ENCODE measurements at regions not wholly inside any gene's neighbourhood (a gene's known extent, or its start where the extent isn't known, plus 50 kb on each side); places are given as distances from the start of the nearest gene placed in this dataset.

GRCh38 chr2:224264259-224264658 is 137.6 kb downstream of the FAM124B start:
- 31% methylated on average over 4 of the region's 4 CpGs for WGBS (ENCODE audit: low lambda C conversion rate, missing lambda C conversion rate)
- Histone ChIP-seq H3K36me3 (replicated peaks; ENCODE audit: insufficient read depth, low read depth) (no peaks in the 10 kb centered on the region), H3K4me1 (ENCODE audit: insufficient read depth) (peaks cover 25% of the 10 kb centered on the region), H3K9me2 (replicated peaks; ENCODE audit: insufficient read depth) (no peaks in the 10 kb centered on the region), H3K27ac (peak overlapping the region; percentile 32), H3K79me2 (no peaks in the 10 kb centered on the region), H3K9me3 (ENCODE audit: low read depth) (no peaks in the 10 kb centered on the region), H3K27me3 (no peaks in the 10 kb centered on the region), H4K20me1 (ENCODE audit: insufficient read depth, poor library complexity, severe bottlenecking) (no peaks in the 10 kb centered on the region), H3K4me2 (no peak overlapping the region), H2AFZ (no peak overlapping the region), H3K4me3 (no peak overlapping the region)
- no peak for TF ChIP-seq CTCF (IDR thresholded peaks at IDR 0.05; ENCODE audit: poor library complexity)
- no peak for TF ChIP-seq EZH2phosphoT487 (IDR thresholded peaks at IDR 0.05; ENCODE audit: low read depth, severe bottlenecking, unreplicated experiment)
- TF ChIP-seq EZH2 (IDR thresholded peaks at IDR 0.05; ENCODE audit: borderline replicate concordance): no peak
- no peak for DNase-seq (ENCODE audit: low spot score)

DNA sequence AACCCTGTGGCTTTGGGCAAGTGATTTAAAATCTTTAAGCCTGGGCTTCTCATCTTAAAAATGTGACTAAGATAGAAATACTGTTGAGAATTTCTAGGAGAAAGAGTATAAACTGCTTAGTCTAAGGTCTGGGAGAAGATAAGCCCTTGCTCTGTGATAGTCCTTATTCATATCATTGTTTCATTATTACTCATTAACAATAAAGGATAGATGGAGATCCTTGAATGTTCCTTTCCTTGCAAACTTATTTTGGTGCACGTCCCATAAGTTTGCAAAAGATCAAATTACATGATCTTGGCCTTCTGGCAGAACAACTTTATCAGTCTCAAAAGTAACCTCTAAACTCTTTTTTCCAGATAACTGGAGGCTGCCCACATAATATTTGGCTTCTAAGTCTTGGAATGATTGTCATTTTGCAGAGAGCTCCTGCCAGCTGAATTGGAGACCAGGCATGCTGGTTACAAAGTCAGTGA is 138.3 kb downstream of the FAM124B start:
- no peak for DNase-seq (ENCODE audit: low spot score)
- no peak overlapping the region for H3K4me3 ChIP-seq
- no peaks in the 10 kb centered on the region for H3K9me3 ChIP-seq (ENCODE audit: low read depth)
- no peak overlapping the region for H3K4me2 ChIP-seq
- H3K36me3 ChIP-seq (replicated peaks; ENCODE audit: insufficient read depth, low read depth): no peaks in the 10 kb centered on the region
- 13% methylated on average over 1 of the region's 1 CpG for WGBS (ENCODE audit: low lambda C conversion rate, missing lambda C conversion rate)
- H3K27ac ChIP-seq: peak overlapping the region; percentile 75
- H3K9me2 ChIP-seq (replicated peaks; ENCODE audit: insufficient read depth): no peaks in the 10 kb centered on the region
- H3K4me1 ChIP-seq (ENCODE audit: insufficient read depth): peaks cover 25% of the 10 kb centered on the region
- TF ChIP-seq EZH2phosphoT487 (IDR thresholded peaks at IDR 0.05; ENCODE audit: low read depth, severe bottlenecking, unreplicated experiment) (no peak), EZH2 (IDR thresholded peaks at IDR 0.05; ENCODE audit: borderline replicate concordance) (no peak), CTCF (IDR thresholded peaks at IDR 0.05; ENCODE audit: poor library complexity) (no peak)
- H4K20me1 ChIP-seq (ENCODE audit: insufficient read depth, poor library complexity, severe bottlenecking): no peaks in the 10 kb centered on the region
- H2AFZ ChIP-seq: no peak overlapping the region
- H3K27me3 ChIP-seq: no peaks in the 10 kb centered on the region
- no peaks in the 10 kb centered on the region for H3K79me2 ChIP-seq

DNA sequence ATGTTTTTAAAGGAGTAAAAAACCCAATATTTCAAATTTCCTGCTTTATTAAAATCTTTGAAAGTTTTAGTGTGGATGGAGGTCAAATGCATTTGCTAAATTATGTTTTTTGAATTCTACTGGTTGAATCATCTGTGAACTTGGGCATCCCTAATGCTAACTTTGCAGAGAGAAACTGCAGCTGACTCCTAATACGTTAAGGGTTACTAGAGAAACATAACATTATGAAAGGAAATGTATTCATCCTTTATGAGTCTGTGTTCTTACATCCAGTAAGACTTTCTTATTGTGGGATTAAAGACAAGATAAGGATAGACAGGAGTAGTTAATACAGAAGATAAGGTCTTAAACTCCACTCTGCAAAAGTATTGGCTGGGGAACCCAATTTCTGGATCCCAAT is 140.6 kb downstream of the FAM124B start:
- Histone ChIP-seq H3K36me3 (replicated peaks; ENCODE audit: insufficient read depth, low read depth) (no peaks in the 10 kb centered on the region), H3K27ac (peak overlapping the region; percentile 92), H3K4me3 (no peak overlapping the region), H3K79me2 (no peaks in the 10 kb centered on the region), H3K9me3 (ENCODE audit: low read depth) (no peaks in the 10 kb centered on the region), H3K4me2 (peak overlapping the region; percentile 27), H3K9me2 (replicated peaks; ENCODE audit: insufficient read depth) (no peaks in the 10 kb centered on the region), H2AFZ (no peak overlapping the region), H3K4me1 (ENCODE audit: insufficient read depth) (peaks cover 20% of the 10 kb centered on the region), H4K20me1 (ENCODE audit: insufficient read depth, poor library complexity, severe bottlenecking) (no peaks in the 10 kb centered on the region), H3K27me3 (no peaks in the 10 kb centered on the region)
- 50% methylated on average over 1 of the region's 1 CpG for WGBS (ENCODE audit: low lambda C conversion rate, missing lambda C conversion rate)
- DNase-seq (ENCODE audit: low spot score): peak; percentile 17
- TF ChIP-seq EZH2phosphoT487 (IDR thresholded peaks at IDR 0.05; ENCODE audit: low read depth, severe bottlenecking, unreplicated experiment) (no peak), CTCF (IDR thresholded peaks at IDR 0.05; ENCODE audit: poor library complexity) (no peak), EZH2 (IDR thresholded peaks at IDR 0.05; ENCODE audit: borderline replicate concordance) (no peak)

Measured in hepatocyte (in vitro differentiated cells).